PC-3 (cell line): ENCODE measurements at regions not wholly inside any gene's neighbourhood (a gene's known extent, or its start where the extent isn't known, plus 50 kb on each side); places are given as distances from the start of the nearest gene placed in this dataset.
A peak's percentile ranks its signal among the peaks of the same experiment; 100 is the strongest.

Experiments used
- ATAC-seq: fragments of 200-7000 bp; cut with Tn5 transposase; 2 replicates; pipeline ENCODE4 v1.9.1; 2020; ENCODE audit warnings: mild to moderate bottlenecking, moderate library complexity
- BruUV-seq: library from RNA; stranded (reverse); fragments of 400-500 nt; replicated peaks from 2 replicates; lab custom pipeline; 2021; lab: Mats Ljungman, UMichigan
- CTCF ChIA-PET: fragments of 300-600 bp; sonication (Branson Sonifier 250); formaldehyde crosslinking; loops from one replicate; lab custom pipeline; 2022; ENCODE audit warnings: antibody characterized with exemption; lab: Charles Lee
- POLR2A ChIA-PET: fragments of 300-600 bp; sonication (Branson Sonifier 250); formaldehyde crosslinking; loops from one replicate; lab custom pipeline; 2022; ENCODE audit warnings: antibody characterized with exemption; ENCODE audit not compliant: unreplicated experiment; lab: Charles Lee
- DNase-seq: peaks from one replicate; pipeline ENCODE4 v3.0.0-alpha.2; 2015
- H2AFZ ChIP-seq: fragments of 300-600 bp; sonication (generic); 2 replicates; pipeline ENCODE4 v1.6.0; 2016; ENCODE audit warnings: antibody characterized with exemption, low read length
- H3F3A ChIP-seq: fragments of 300-600 bp; sonication (generic); one replicate; pipeline ENCODE4 v1.6.0; 2017; ENCODE audit warnings: antibody characterized with exemption, low read length, control low read depth, mild to moderate bottlenecking; ENCODE audit not compliant: unreplicated experiment
- H3K27ac ChIP-seq: fragments of 300-600 bp; sonication (generic); 2 replicates; pipeline ENCODE4 v1.5.1; 2016; ENCODE audit warnings: mild to moderate bottlenecking, low read length
- H3K27me3 ChIP-seq: fragments of 300-600 bp; sonication (generic); 2 replicates; pipeline ENCODE4 v1.6.1; 2016; ENCODE audit warnings: low read length, mixed read lengths
- H3K36me3 ChIP-seq: fragments of 300-600 bp; sonication (generic); 2 replicates; pipeline ENCODE4 v1.6.1; 2016; ENCODE audit warnings: low read depth, mixed run types, low read length, mixed read lengths
- H3K4me1 ChIP-seq: fragments of 300-600 bp; sonication (generic); 2 replicates; pipeline ENCODE4 v1.5.1; 2016; ENCODE audit warnings: low read length; ENCODE audit not compliant: insufficient read depth
- H3K4me2 ChIP-seq: fragments of 300-600 bp; sonication (generic); 2 replicates; pipeline ENCODE4 v1.6.0; 2016; ENCODE audit warnings: low read length
- H3K4me3 ChIP-seq: fragments of 300-600 bp; sonication (generic); 2 replicates; pipeline ENCODE4 v1.5.1; 2016; ENCODE audit warnings: mild to moderate bottlenecking, low read length, mixed read lengths
- H3K79me2 ChIP-seq: fragments of 300-600 bp; sonication (generic); 2 replicates; pipeline ENCODE4 v1.6.1; 2017; ENCODE audit warnings: low read length, mixed read lengths
- H3K9ac ChIP-seq: fragments of 300-600 bp; sonication (generic); 2 replicates; pipeline ENCODE4 v1.6.0; 2016; ENCODE audit warnings: mild to moderate bottlenecking, low read length
- H3K9me2 ChIP-seq: fragments of 300-600 bp; sonication (generic); replicated peaks from 2 replicates; pipeline ENCODE4 v1.6.1; 2016; ENCODE audit warnings: mixed run types, low read length, mixed read lengths
- H3K9me3 ChIP-seq: fragments of 300-600 bp; sonication (generic); 2 replicates; pipeline ENCODE4 v1.6.1; 2016; ENCODE audit warnings: low read length, mixed read lengths
- H4K20me1 ChIP-seq: fragments of 300-600 bp; sonication (generic); 2 replicates; pipeline ENCODE4 v1.6.1; 2016; ENCODE audit warnings: low read length, mixed read lengths
- EZH2 ChIP-seq: fragments of 300-600 bp; sonication (generic); IDR thresholded peaks from one replicate; pipeline ENCODE4 v1.6.1; 2017; ENCODE audit warnings: antibody characterized with exemption, mild to moderate bottlenecking, low read length; ENCODE audit not compliant: unreplicated experiment
- EZH2phosphoT487 ChIP-seq: fragments of 300-600 bp; sonication (generic); IDR thresholded peaks from 2 replicates; pipeline ENCODE4 v1.6.1; 2018; ENCODE audit warnings: mild to moderate bottlenecking, antibody characterized with exemption, low read length, borderline replicate concordance
- intact Hi-C: fragments of 100-400 bp; cut with micrococcal nuclease; formaldehyde crosslinking; loops from 2 replicates; pipeline ENCODE4 v1.9.0; 2023
- TF ChIP-seq, protein P1 (sequence below): fragments of 300-600 bp; sonication (generic); conservative IDR thresholded peaks from 2 replicates; pipeline ENCODE4 v1.5.1; 2017; ENCODE audit warnings: antibody characterized with exemption, low read depth, mild to moderate bottlenecking, low read length

DNA sequence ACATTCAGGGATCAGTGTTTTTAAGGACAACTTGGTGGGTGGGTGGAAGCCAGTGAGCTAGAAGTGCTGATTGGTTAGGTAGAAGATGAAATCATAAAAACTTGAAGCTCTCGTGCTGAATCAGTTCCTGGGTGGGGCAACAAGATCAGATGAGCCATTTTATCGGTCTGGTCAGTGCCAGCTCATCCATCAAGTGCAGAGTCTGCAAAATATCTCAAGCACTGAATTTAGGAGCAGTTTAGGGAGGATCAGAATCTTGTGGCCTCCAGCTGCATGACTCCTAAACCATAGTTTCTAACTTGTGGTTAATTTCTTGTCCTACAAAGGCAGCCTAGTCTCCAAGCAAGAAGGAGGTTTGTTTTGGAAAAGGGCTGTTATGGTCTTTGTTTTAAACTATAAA is 166.4 kb downstream of the FAM170A start:
- intact Hi-C loops: no loop called here
- Histone ChIP-seq H3K9ac (no peak overlapping the region), H3K36me3 (no peaks in the 10 kb centered on the region), H3F3A (no peaks in the 10 kb centered on the region), H3K4me3 (no peak overlapping the region), H3K4me2 (no peak overlapping the region), H3K79me2 (no peaks in the 10 kb centered on the region), H3K27me3 (no peaks in the 10 kb centered on the region), H3K9me2 (no peaks in the 10 kb centered on the region), H3K4me1 (no peaks in the 10 kb centered on the region), H4K20me1 (no peaks in the 10 kb centered on the region), H3K27ac (no peak overlapping the region), H3K9me3 (no peaks in the 10 kb centered on the region), H2AFZ (no peak overlapping the region)
- ATAC-seq (no peak; the same call in 1 of the 2 replicates), DNase-seq (peak; percentile 22)
- POLR2A ChIA-PET: no interaction called here
- CTCF ChIA-PET: no interaction called here
- no TSS peak for BruUV-seq
- TF ChIP-seq, protein P1, sequence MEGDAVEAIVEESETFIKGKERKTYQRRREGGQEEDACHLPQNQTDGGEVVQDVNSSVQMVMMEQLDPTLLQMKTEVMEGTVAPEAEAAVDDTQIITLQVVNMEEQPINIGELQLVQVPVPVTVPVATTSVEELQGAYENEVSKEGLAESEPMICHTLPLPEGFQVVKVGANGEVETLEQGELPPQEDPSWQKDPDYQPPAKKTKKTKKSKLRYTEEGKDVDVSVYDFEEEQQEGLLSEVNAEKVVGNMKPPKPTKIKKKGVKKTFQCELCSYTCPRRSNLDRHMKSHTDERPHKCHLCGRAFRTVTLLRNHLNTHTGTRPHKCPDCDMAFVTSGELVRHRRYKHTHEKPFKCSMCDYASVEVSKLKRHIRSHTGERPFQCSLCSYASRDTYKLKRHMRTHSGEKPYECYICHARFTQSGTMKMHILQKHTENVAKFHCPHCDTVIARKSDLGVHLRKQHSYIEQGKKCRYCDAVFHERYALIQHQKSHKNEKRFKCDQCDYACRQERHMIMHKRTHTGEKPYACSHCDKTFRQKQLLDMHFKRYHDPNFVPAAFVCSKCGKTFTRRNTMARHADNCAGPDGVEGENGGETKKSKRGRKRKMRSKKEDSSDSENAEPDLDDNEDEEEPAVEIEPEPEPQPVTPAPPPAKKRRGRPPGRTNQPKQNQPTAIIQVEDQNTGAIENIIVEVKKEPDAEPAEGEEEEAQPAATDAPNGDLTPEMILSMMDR: no peak
- TF ChIP-seq EZH2phosphoT487 (no peak), EZH2 (no peak)

DNA sequence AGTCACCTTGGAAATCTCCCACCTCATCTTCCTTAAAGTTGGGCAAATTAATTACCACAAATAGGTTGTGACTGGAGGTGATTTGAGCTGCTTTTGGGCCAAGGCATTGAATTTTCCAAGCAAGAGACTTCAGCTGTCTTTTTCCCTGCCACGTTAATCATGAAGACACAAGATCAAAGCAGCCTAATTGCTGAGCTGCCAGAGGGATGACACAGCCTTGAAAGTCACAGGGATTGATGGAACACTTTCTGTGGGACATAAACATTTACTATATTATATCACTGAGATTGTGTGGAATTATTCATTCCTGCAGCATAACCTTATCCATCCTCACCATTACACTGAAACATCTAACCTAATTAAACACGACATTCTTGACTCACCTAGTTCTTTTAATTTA is 172.2 kb downstream of the FAM170A start:
- no TSS peak for BruUV-seq
- Histone ChIP-seq H3F3A (no peaks in the 10 kb centered on the region), H3K27me3 (no peaks in the 10 kb centered on the region), H3K27ac (no peak overlapping the region), H3K9me2 (no peaks in the 10 kb centered on the region), H3K79me2 (no peaks in the 10 kb centered on the region), H3K36me3 (no peaks in the 10 kb centered on the region), H3K9me3 (no peaks in the 10 kb centered on the region), H4K20me1 (no peaks in the 10 kb centered on the region), H3K4me1 (no peaks in the 10 kb centered on the region), H2AFZ (no peak overlapping the region), H3K4me3 (no peak overlapping the region), H3K4me2 (no peak overlapping the region), H3K9ac (no peak overlapping the region)
- DNase-seq (no peak), ATAC-seq (no peak)
- intact Hi-C loops: no loop called here
- CTCF ChIA-PET: no interaction called here
- TF ChIP-seq, protein P1: no peak
- TF ChIP-seq EZH2: no peak
- TF ChIP-seq EZH2phosphoT487: no peak
- POLR2A ChIA-PET: no interaction called here

DNA sequence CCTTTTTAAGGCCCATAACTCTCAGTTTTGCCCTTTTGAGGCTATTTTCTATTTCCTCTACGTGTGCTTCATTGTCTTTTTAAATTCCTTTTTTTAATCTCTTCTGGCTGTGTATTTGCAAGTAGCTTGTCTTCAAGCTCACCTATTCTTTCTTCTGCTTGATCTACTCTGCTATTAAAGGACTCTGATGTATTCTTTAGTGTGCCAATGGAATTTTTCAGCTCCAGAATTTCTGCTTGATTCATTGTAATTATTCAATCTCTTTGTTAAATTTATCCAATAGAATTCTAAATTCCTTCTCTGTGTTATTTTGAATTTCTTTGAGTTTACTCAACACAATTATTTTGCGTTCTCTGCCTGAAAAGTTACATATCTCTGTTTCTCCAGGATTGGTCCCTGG is 178.7 kb downstream of the FAM170A start:
- H3K9me2 ChIP-seq: no peaks in the 10 kb centered on the region
- no peaks in the 10 kb centered on the region for H3K9me3 ChIP-seq
- intact Hi-C loops: no loop called here
- no peaks in the 10 kb centered on the region for H3K79me2 ChIP-seq
- no peaks in the 10 kb centered on the region for H4K20me1 ChIP-seq
- H3K27me3 ChIP-seq: no peaks in the 10 kb centered on the region
- ATAC-seq (no peak), DNase-seq (no peak)
- POLR2A ChIA-PET: no interaction called here
- CTCF ChIA-PET: no interaction called here
- H3K4me2 ChIP-seq: no peak overlapping the region
- H3F3A ChIP-seq: no peaks in the 10 kb centered on the region
- no peak overlapping the region for H2AFZ ChIP-seq
- TF ChIP-seq EZH2: no peak
- TF ChIP-seq, protein P1: no peak
- TF ChIP-seq EZH2phosphoT487: no peak
- no peak overlapping the region for H3K9ac ChIP-seq
- no peak overlapping the region for H3K4me3 ChIP-seq
- no TSS peak for BruUV-seq
- no peaks in the 10 kb centered on the region for H3K4me1 ChIP-seq
- H3K27ac ChIP-seq: no peak overlapping the region
- H3K36me3 ChIP-seq: no peaks in the 10 kb centered on the region
